Left lung (tissue), 4 donors: ENCODE measurements at regions not wholly inside any gene's neighbourhood (a gene's known extent, or its start where the extent isn't known, plus 50 kb on each side); places are given as distances from the start of the nearest gene placed in this dataset.

Experiments
- ATAC-seq: fragments of 200-7000 bp; cut with Tn5 transposase; one replicate; pipeline ENCODE4 v1.9.1; 2020; ENCODE audit warnings: moderate library complexity
- DNase-seq, 4 donors: peaks; one replicate each; pipeline ENCODE4 v3.0.0-alpha.2; 2013 to 2020
- H3K27ac ChIP-seq, 2 donors: fragments of 200-600 bp; sonication (generic) in 1 of 2; one replicate each; pipeline versions ENCODE4 v1.5.0 to v1.8.0; 2020 to 2021
- H3K27me3 ChIP-seq, 2 donors: fragments of 200-600 bp; sonication (generic) in 1 of 2; one replicate each; pipeline versions ENCODE4 v1.5.0 to v1.8.0; 2020 to 2021
- H3K36me3 ChIP-seq, 2 donors: fragments of 200-600 bp; sonication (generic) in 1 of 2; one replicate each; pipeline versions ENCODE4 v1.5.0 to v1.8.0; 2020 to 2021
- H3K4me1 ChIP-seq, 2 donors: fragments of 200-600 bp; one replicate each; pipeline ENCODE4 v1.8.0; 2021
- H3K4me3 ChIP-seq, 2 donors: fragments of 200-600 bp; sonication (generic) in 1 of 2; one replicate each; pipeline versions ENCODE4 v1.5.0 to v1.8.0; 2020 to 2021; ENCODE audit warnings: mild to moderate bottlenecking in 1 of 2
- H3K9me3 ChIP-seq, 2 donors: fragments of 200-600 bp; sonication (generic) in 1 of 2; one replicate each; pipeline versions ENCODE4 v1.5.0 to v1.8.0; 2020 to 2021
- intact Hi-C, 2 donors: fragments of 100-400 bp; cut with DNase I; formaldehyde crosslinking; loops; one replicate each; pipeline versions ENCODE4 v1.11.2 to v1.14.2; 2022
- TF ChIP-seq, protein P1 (sequence below), 2 donors: fragments of 200-600 bp; sonication (generic) in 1 of 2; IDR thresholded peaks; one replicate each; pipeline versions ENCODE4 v1.5.0 to v1.8.0; 2021; ENCODE audit warnings: antibody characterized with exemption in 2 of 2
- donor health status: DM: no; HTN: yes; CAD: no.
- donor health status: DM: no; HTN: no; CAD: no.

DNA sequence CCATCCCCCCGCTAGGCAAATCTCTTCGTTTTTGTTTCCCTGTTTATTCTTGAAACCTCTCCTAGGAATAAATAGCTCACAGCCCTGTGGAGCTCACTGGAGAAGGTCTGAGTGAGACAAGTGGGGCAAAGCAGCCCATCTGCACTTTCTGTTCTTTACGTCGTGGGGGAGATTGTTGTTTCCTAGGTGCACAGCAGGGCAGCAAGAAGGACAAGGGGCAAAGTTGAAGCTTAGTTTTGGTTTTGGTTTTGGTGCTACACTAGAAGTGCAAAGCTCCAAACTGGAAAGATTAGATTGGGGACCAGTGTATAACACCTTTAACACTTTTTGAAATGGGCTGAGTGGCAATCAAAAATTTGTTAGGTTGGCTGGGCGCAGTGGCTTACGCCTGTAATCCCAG, 76.6 kb downstream of the GPR88 start:
- H3K27me3 ChIP-seq, result no peaks in the 10 kb centered on the region
- no peak for ATAC-seq
- H3K4me1 ChIP-seq, result no peaks in the 10 kb centered on the region
- H3K9me3 ChIP-seq, result no peaks in the 10 kb centered on the region
- H3K27ac ChIP-seq, result no peak overlapping the region
- no peak for DNase-seq
- TF ChIP-seq, protein P1, sequence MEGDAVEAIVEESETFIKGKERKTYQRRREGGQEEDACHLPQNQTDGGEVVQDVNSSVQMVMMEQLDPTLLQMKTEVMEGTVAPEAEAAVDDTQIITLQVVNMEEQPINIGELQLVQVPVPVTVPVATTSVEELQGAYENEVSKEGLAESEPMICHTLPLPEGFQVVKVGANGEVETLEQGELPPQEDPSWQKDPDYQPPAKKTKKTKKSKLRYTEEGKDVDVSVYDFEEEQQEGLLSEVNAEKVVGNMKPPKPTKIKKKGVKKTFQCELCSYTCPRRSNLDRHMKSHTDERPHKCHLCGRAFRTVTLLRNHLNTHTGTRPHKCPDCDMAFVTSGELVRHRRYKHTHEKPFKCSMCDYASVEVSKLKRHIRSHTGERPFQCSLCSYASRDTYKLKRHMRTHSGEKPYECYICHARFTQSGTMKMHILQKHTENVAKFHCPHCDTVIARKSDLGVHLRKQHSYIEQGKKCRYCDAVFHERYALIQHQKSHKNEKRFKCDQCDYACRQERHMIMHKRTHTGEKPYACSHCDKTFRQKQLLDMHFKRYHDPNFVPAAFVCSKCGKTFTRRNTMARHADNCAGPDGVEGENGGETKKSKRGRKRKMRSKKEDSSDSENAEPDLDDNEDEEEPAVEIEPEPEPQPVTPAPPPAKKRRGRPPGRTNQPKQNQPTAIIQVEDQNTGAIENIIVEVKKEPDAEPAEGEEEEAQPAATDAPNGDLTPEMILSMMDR (IDR thresholded peaks at IDR 0.05), result no peak
- no peaks in the 10 kb centered on the region for H3K36me3 ChIP-seq
- H3K4me3 ChIP-seq, result no peak overlapping the region
- intact Hi-C loops, result no loop called here

DNA sequence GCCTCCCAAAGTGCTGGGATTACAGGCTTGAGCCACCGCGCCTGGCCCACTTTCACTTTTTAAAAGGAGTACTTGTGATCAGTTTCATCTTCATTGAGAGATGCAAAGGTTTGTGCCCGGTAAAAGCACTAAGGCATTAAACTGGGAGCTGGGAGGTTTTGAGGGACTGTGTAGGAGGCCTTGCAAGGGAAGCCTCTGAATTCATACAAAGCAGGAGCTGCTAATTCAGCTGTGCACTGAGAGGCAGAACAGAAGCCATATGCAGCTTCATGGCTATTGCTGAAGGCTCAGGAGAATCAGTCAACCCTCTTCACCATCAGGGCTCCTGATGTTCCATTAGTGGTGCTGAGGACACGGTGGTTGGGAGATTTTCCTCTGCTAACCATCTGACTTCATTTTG, 77.7 kb downstream of the GPR88 start:
- TF ChIP-seq, protein P1 (IDR thresholded peaks at IDR 0.05), result no peak
- intact Hi-C loops, result no loop called here
- no peak overlapping the region for H3K4me3 ChIP-seq
- no peaks in the 10 kb centered on the region for H3K4me1 ChIP-seq
- no peaks in the 10 kb centered on the region for H3K9me3 ChIP-seq
- no peaks in the 10 kb centered on the region for H3K27me3 ChIP-seq
- H3K27ac ChIP-seq, result no peak overlapping the region
- ATAC-seq (no peak), DNase-seq (no peak)
- H3K36me3 ChIP-seq, result no peaks in the 10 kb centered on the region

DNA sequence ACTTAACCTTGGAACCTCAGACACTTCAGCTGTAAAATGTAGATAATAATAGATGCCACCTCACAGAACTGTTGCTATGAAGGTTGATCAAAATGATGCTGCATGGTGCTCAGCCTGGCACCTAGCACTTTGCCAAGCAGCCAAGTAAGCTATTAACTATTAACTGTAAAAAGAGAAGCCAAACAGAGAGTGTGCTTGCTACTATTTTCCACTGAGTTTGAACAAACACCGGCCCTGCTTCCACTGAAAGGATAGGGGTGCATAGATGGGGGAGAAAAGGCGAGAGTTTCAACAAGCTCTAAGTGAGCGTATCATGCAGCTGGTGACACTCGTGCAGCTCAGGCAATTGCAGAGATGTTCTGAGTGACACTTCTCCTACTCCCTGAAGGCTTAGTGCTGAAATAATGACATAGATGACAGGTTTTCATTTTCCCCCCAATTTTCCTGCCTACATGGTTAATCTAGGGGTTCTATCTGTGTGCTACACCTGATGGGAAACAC, 78.2 kb downstream of the GPR88 start:
- Histone ChIP-seq H3K4me3 (no peak overlapping the region), H3K4me1 (no peaks in the 10 kb centered on the region), H3K36me3 (no peaks in the 10 kb centered on the region), H3K27ac (no peak overlapping the region), H3K27me3 (no peaks in the 10 kb centered on the region), H3K9me3 (no peaks in the 10 kb centered on the region)
- DNase-seq, result no peak
- no peak for ATAC-seq
- intact Hi-C loops, result no loop called here
- TF ChIP-seq, protein P1 (IDR thresholded peaks at IDR 0.05), result no peak

DNA sequence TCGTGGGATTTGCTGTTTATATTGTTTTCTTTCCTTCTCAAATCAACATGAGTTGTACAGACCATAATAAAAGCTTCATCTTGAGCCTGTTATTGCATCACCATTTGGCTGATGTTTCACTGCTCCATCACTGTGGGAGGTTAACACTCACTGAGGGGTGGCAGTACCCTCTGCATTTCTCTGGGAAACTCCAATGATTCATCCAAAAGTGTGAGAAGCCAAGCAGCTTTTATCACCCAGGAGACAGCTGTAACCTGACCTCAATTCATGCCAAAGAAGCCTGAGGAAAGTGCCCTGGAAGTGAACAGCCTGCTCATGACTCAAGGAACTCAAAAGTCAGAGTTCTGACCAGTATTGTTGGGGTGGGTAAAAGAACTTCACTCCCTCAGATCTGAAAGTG, 84.1 kb downstream of the GPR88 start:
- ATAC-seq, result peak; percentile 71
- no peaks in the 10 kb centered on the region for H3K27me3 ChIP-seq
- TF ChIP-seq, protein P1 (IDR thresholded peaks at IDR 0.05), result no peak
- DNase-seq, result peak in 2 of 4 donors; percentile 59 to 71
- peaks cover 0 to 6% of the 10 kb centered on the region in 2 donors for H3K4me1 ChIP-seq
- no peaks in the 10 kb centered on the region for H3K9me3 ChIP-seq
- intact Hi-C loops, result no loop called here
- H3K27ac ChIP-seq, result no peak overlapping the region
- no peaks in the 10 kb centered on the region for H3K36me3 ChIP-seq
- no peak overlapping the region for H3K4me3 ChIP-seq

DNA sequence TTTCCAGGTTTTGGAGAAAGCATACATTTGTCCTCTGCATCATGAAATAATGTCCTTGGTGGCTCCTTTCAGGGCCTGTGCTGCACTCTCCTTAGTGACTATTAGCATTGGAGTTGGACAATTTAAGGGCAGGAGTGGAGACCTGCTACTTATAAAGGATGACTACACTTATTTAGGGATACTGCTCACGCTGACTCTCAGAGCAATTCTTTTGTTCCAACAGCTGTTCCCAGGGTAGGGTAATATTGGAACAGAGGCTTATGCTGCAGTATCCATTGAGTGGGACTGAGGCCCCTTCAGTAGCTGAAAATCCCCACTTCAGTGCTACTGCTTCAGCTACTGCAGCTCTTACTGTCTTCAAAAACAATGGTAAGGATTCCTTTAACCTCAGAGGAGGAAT, 84.6 kb downstream of the GPR88 start:
- H3K4me1 ChIP-seq, result peaks cover 0 to 10% of the 10 kb centered on the region in 2 donors
- DNase-seq (no peak), ATAC-seq (peak; percentile 8)
- no peak overlapping the region for H3K4me3 ChIP-seq
- H3K9me3 ChIP-seq, result no peaks in the 10 kb centered on the region
- H3K27ac ChIP-seq, result no peak overlapping the region
- no peaks in the 10 kb centered on the region for H3K36me3 ChIP-seq
- TF ChIP-seq, protein P1 (IDR thresholded peaks at IDR 0.05), result no peak
- no peaks in the 10 kb centered on the region for H3K27me3 ChIP-seq
- intact Hi-C loops, result no loop called here
